ENCODE measurements at regions not wholly inside any gene's neighbourhood (a gene's known extent, or its start where the extent isn't known, plus 50 kb on each side); places are given as distances from the start of the nearest gene placed in this dataset.

GRCh38 chr12:107580750-107581618, 104.6 kb upstream of the PWP1 start:
- TF ChIP-seq CTCF (IDR thresholded peaks at IDR 0.05) (no peak), POLR2A (IDR thresholded peaks at IDR 0.05) (no peak)
